ENCODE measurements at regions not wholly inside any gene's neighbourhood (a gene's known extent, or its start where the extent isn't known, plus 50 kb on each side); places are given as distances from the start of the nearest gene placed in this dataset.

DNA sequence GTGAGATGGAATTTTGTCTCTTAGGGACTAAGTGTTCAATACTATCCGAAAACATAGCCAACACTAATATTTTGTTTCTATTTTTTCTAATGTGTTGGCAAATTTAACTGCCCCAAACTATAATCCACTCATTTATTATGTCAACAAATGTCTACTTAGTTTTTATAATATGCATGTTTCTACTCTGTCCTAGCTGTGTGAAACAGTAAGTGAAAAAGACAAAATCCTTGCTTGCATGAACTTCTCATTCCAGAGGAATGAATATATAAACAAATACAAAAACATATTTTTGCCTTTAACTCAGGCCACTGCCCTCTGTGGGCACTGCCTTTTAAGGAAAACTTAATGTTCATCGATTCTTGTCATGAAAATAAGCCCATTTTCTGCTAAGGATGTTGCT lies 1275.4 kb upstream of the CDH18 start:
- DNase-seq (no peak), ATAC-seq (no peak)
- H3K27ac ChIP-seq, result no peak overlapping the region
- TF ChIP-seq, protein P1, sequence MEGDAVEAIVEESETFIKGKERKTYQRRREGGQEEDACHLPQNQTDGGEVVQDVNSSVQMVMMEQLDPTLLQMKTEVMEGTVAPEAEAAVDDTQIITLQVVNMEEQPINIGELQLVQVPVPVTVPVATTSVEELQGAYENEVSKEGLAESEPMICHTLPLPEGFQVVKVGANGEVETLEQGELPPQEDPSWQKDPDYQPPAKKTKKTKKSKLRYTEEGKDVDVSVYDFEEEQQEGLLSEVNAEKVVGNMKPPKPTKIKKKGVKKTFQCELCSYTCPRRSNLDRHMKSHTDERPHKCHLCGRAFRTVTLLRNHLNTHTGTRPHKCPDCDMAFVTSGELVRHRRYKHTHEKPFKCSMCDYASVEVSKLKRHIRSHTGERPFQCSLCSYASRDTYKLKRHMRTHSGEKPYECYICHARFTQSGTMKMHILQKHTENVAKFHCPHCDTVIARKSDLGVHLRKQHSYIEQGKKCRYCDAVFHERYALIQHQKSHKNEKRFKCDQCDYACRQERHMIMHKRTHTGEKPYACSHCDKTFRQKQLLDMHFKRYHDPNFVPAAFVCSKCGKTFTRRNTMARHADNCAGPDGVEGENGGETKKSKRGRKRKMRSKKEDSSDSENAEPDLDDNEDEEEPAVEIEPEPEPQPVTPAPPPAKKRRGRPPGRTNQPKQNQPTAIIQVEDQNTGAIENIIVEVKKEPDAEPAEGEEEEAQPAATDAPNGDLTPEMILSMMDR (IDR thresholded peaks at IDR 0.05 in 4 of 5, conservative IDR thresholded peaks at IDR 0.05 in 1 of 5), result no peak
- TF ChIP-seq POLR2A (IDR thresholded peaks at IDR 0.05), result no peak
- intact Hi-C loops (cut with DNase I; ENCODE audit: low total_unique reads) (no loop called here), in situ Hi-C loops (cut with MboI; ENCODE audit: low sequenced_read_pairs in 4 of 4) (no loop called here)
- no peaks in the 10 kb centered on the region for H3K4me1 ChIP-seq
- no peaks in the 10 kb centered on the region for H3K9me3 ChIP-seq
- H3K36me3 ChIP-seq, result no peaks in the 10 kb centered on the region
- H3K27me3 ChIP-seq, result no peaks in the 10 kb centered on the region
- H3K4me3 ChIP-seq, result no peak overlapping the region

GRCh38 chr5:21254161-21254560 lies 1266.2 kb upstream of the CDH18 start:
- no peaks in the 10 kb centered on the region for H3K4me1 ChIP-seq
- no peak overlapping the region for H3K27ac ChIP-seq
- in situ Hi-C loops (cut with MboI; ENCODE audit: low sequenced_read_pairs in 4 of 4) (no loop called here), intact Hi-C loops (cut with DNase I; ENCODE audit: low total_unique reads) (no loop called here)
- ATAC-seq, result no peak
- H3K36me3 ChIP-seq, result no peaks in the 10 kb centered on the region
- no peak for DNase-seq
- no peak overlapping the region for H3K4me3 ChIP-seq
- TF ChIP-seq POLR2A (IDR thresholded peaks at IDR 0.05), result no peak
- TF ChIP-seq, protein P1 (IDR thresholded peaks at IDR 0.05 in 4 of 5, conservative IDR thresholded peaks at IDR 0.05 in 1 of 5), result no peak
- no peaks in the 10 kb centered on the region for H3K27me3 ChIP-seq
- H3K9me3 ChIP-seq, result no peaks in the 10 kb centered on the region

DNA sequence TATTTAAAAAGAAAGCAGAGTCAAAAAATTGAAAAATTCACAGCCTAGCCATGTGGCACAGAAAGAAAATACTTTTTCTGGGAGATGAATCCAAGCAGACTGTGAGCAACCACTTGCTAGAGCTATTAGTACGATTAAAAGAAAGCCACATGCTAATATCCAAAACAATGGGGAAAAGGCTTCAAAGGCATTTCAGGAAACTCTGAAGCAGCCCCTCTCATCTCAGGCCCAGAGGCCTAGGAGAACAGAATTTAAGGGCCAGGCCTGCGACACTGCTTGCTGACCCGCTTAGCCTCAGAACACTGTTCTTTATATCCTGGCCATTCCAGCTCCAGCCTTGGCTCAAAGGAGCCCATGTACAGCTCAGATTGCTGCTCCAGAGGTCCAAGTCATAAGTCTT lies 1257.0 kb upstream of the CDH18 start:
- in situ Hi-C loops (cut with MboI; ENCODE audit: low sequenced_read_pairs in 4 of 4) (no loop called here), intact Hi-C loops (cut with DNase I; ENCODE audit: low total_unique reads) (no loop called here)
- no peaks in the 10 kb centered on the region for H3K36me3 ChIP-seq
- DNase-seq (no peak), ATAC-seq (no peak)
- TF ChIP-seq POLR2A (IDR thresholded peaks at IDR 0.05), result no peak
- TF ChIP-seq, protein P1 (IDR thresholded peaks at IDR 0.05 in 4 of 5, conservative IDR thresholded peaks at IDR 0.05 in 1 of 5), result no peak
- H3K27me3 ChIP-seq, result no peaks in the 10 kb centered on the region
- no peak overlapping the region for H3K4me3 ChIP-seq
- H3K9me3 ChIP-seq, result no peaks in the 10 kb centered on the region
- no peaks in the 10 kb centered on the region for H3K4me1 ChIP-seq
- H3K27ac ChIP-seq, result no peak overlapping the region

DNA sequence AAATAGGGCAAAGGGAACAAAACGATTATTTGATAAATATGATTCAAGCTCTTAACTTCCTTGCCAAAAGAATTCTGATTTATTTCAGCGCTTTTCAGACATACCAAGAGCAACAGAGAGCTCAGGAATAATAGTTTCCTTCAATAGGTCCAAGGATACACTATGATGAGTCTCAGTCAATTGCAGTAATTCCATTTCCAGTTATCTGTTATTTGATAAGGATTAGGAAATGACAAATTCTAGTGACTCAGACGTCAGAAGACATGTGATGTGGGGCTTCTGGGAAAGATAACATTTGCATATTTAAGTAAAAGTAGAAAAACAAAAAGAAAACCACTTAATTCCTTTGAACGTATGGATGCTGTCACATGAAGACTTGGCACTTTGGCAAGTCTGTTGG lies 1250.8 kb upstream of the CDH18 start:
- no peak for DNase-seq
- ATAC-seq, result no peak
- in situ Hi-C loops (cut with MboI; ENCODE audit: low sequenced_read_pairs in 4 of 4) (no loop called here), intact Hi-C loops (cut with DNase I; ENCODE audit: low total_unique reads) (no loop called here)
- Histone ChIP-seq H3K27ac (no peak overlapping the region), H3K4me3 (no peak overlapping the region), H3K27me3 (no peaks in the 10 kb centered on the region), H3K9me3 (no peaks in the 10 kb centered on the region), H3K36me3 (no peaks in the 10 kb centered on the region), H3K4me1 (no peaks in the 10 kb centered on the region)
- no peak for TF ChIP-seq POLR2A (IDR thresholded peaks at IDR 0.05)
- TF ChIP-seq, protein P1 (IDR thresholded peaks at IDR 0.05 in 4 of 5, conservative IDR thresholded peaks at IDR 0.05 in 1 of 5), result no peak

DNA sequence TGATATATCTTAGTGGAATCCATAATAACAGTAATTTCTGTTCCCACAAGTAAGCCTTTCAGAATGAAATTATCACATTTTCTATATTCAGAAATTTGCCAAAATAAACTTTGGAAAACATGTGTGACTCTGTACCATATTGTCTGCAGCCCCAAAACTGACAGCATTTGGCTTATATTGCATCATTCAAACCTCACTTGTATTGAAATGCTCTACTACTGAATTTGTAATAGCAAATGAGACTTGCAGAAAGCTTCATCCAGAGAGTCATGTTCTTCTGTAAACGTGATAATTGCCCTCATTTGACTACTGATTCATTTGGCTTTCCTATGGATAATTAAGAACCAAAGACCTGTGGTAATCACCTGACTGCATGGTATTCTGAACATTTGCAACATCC lies 1249.5 kb upstream of the CDH18 start:
- DNase-seq, result no peak
- Histone ChIP-seq H3K9me3 (no peaks in the 10 kb centered on the region), H3K4me1 (no peaks in the 10 kb centered on the region), H3K27me3 (no peaks in the 10 kb centered on the region), H3K27ac (peak overlapping the region in 1 of 4 donors; percentile 64), H3K36me3 (no peaks in the 10 kb centered on the region), H3K4me3 (peak overlapping the region in 1 of 4 donors; percentile 0)
- in situ Hi-C loops (cut with MboI; ENCODE audit: low sequenced_read_pairs in 4 of 4), result no loop called here
- no peak for ATAC-seq
- intact Hi-C loops (cut with DNase I; ENCODE audit: low total_unique reads), result no loop called here
- TF ChIP-seq, protein P1 (IDR thresholded peaks at IDR 0.05 in 4 of 5, conservative IDR thresholded peaks at IDR 0.05 in 1 of 5), result no peak
- TF ChIP-seq POLR2A (IDR thresholded peaks at IDR 0.05), result no peak
